Right atrium auricular region (tissue), 2 donors: ENCODE measurements at regions not wholly inside any gene's neighbourhood (a gene's known extent, or its start where the extent isn't known, plus 50 kb on each side); places are given as distances from the start of the nearest gene placed in this dataset.
"Not testable (repeated sequence)": the region's sequence is repeated elsewhere in the genome, so short reads cannot be mapped to it uniquely, and the experiment has no call there.

Experiments used
- DNase-seq: peaks from one replicate; pipeline ENCODE4 v3.0.0-alpha.2; 2019; ENCODE audit warnings: low spot score
- H3K27ac ChIP-seq, 2 donors: fragments of 200-600 bp; sonication (generic); 1 replicate in 1 of 2; 2 replicates in 1 of 2; pipeline ENCODE4 v1.5.1; 2016 to 2019
- H3K27me3 ChIP-seq, 2 donors: fragments of 200-600 bp; sonication (generic); one replicate each; pipeline versions ENCODE4 v1.5.1 to v1.6.0; 2017 to 2019
- H3K36me3 ChIP-seq: fragments of 200-600 bp; sonication (generic); one replicate; pipeline ENCODE4 v1.5.1; 2016
- H3K4me1 ChIP-seq, 2 donors: fragments of 200-600 bp; sonication (generic); one replicate each; pipeline versions ENCODE4 v1.5.1 to v1.6.0; 2017 to 2019
- H3K4me3 ChIP-seq, 2 donors: fragments of 200-600 bp; sonication (generic); 1 replicate in 1 of 2; 2 replicates in 1 of 2; pipeline ENCODE4 v1.5.1; 2017 to 2019; ENCODE audit warnings: mild to moderate bottlenecking in 1 of 2, moderate library complexity in 1 of 2
- H3K9me3 ChIP-seq, 2 donors: fragments of 200-600 bp; sonication (generic); one replicate each; pipeline ENCODE4 v1.5.1; 2019
- CTCF ChIP-seq, 2 donors: fragments of 200-600 bp; sonication (generic); IDR thresholded peaks; one replicate each; pipeline ENCODE4 v1.5.1; 2019; ENCODE audit warnings: antibody characterized with exemption in 2 of 2

GRCh38 chr1:215018555-215018954 is 64.0 kb upstream of the KCNK2 start:
- no peak for DNase-seq
- TF ChIP-seq CTCF (IDR thresholded peaks at IDR 0.05), result no peak
- Histone ChIP-seq H3K36me3 (no peaks in the 10 kb centered on the region), H3K4me1 (no peaks in the 10 kb centered on the region), H3K27ac (no peak overlapping the region), H3K9me3 (no peaks in the 10 kb centered on the region), H3K4me3 (no peak overlapping the region), H3K27me3 (no peaks in the 10 kb centered on the region)

GRCh38 chr1:215022204-215022603 is 60.3 kb upstream of the KCNK2 start:
- no peaks in the 10 kb centered on the region for H3K4me1 ChIP-seq
- H3K27me3 ChIP-seq, result no peaks in the 10 kb centered on the region
- H3K27ac ChIP-seq, result no peak overlapping the region
- no peak overlapping the region for H3K4me3 ChIP-seq
- no peaks in the 10 kb centered on the region for H3K9me3 ChIP-seq
- H3K36me3 ChIP-seq, result no peaks in the 10 kb centered on the region
- DNase-seq, result no peak
- no peak for TF ChIP-seq CTCF (IDR thresholded peaks at IDR 0.05)

DNA sequence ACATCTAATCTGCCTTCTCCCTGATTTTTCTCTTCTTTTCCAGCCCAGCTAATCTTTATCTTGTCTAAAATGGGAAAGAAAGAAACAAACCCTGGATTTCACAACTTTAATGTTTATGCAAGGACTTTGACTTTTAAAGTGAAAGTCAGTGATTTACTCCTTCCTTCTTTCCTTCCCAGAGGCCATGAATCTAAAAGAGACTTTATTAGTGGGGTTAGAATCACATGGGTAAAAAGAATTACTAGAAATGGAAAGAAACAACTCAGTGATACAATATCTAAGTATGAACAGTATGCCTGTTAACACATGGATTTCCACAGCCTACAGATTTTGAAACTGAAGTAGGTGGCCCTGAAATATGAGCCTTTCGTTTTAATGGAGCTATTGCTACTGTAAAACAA is 59.8 kb upstream of the KCNK2 start:
- H3K9me3 ChIP-seq, result no peaks in the 10 kb centered on the region
- no peaks in the 10 kb centered on the region for H3K4me1 ChIP-seq
- TF ChIP-seq CTCF (IDR thresholded peaks at IDR 0.05), result no peak
- DNase-seq, result no peak
- H3K27ac ChIP-seq, result no peak overlapping the region
- H3K27me3 ChIP-seq, result no peaks in the 10 kb centered on the region
- H3K36me3 ChIP-seq, result no peaks in the 10 kb centered on the region
- no peak overlapping the region for H3K4me3 ChIP-seq

DNA sequence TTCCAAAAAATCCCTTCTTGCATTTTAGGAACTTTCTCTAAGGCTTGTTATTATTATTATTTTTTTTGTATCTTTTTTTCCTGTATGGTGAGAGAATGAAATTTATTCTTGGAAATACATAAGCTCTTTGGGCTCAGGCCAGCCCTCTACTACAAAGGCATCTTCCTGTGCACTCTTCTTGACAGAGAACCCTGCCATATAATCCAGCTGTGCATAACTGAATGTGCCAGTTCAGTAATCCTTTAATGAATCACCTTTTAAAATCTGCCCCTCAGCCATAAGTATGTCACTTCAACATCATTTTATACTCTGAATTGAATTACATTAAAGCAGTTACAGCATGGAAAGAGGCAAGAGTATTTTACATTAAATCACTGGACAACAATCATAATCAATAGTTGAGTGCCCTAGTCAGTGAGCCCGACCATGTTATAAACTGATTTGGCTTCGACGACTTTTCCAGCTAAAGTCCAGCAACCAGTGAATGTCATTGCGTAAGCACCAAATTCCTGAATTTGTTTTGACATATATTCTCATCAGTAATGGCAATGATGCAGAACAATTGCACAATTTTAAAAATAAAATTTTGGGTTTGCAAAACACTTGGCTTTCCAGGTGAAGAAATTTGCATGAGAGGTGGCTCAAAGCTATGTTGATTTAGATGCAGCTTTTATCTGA is 59.2 kb upstream of the KCNK2 start:
- no peak overlapping the region for H3K27ac ChIP-seq
- no peak for TF ChIP-seq CTCF (IDR thresholded peaks at IDR 0.05)

GRCh38 chr1:215028954-215029353 is 53.6 kb upstream of the KCNK2 start:
- Histone ChIP-seq H3K27ac (no peak overlapping the region), H3K4me1 (no peaks in the 10 kb centered on the region), H3K4me3 (no peak overlapping the region), H3K36me3 (no peaks in the 10 kb centered on the region), H3K9me3 (no peaks in the 10 kb centered on the region), H3K27me3 (no peaks in the 10 kb centered on the region)
- DNase-seq, result no peak
- TF ChIP-seq CTCF (IDR thresholded peaks at IDR 0.05), result no peak

More for the DNA sequence above, 59.2 kb upstream of the KCNK2 start:
- no peaks in the 10 kb centered on the region for H3K9me3 ChIP-seq
- no peaks in the 10 kb centered on the region for H3K27me3 ChIP-seq
- DNase-seq, result no peak
- no peaks in the 10 kb centered on the region for H3K36me3 ChIP-seq
- no peaks in the 10 kb centered on the region for H3K4me1 ChIP-seq
- no peak overlapping the region for H3K4me3 ChIP-seq

DNA sequence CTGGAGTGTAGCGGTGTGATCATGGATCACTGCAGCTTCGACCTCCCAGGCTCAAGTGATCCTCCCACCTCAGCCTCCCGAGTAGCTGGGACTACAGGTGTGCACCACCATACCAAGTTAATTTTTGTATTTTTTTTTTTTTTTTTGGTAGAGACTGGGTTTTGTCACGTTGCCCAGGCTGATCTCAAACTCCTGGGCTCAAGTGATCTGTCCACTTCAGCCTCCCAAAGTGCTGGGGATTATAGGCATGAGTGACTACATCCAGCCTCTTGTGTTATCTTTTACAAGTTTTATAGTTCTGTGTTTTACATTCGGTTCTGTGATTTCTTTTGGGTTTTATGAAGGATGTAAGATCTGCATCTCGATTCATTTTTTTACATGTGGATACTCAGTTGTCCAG is 52.0 kb upstream of the KCNK2 start:
- not testable (repeated sequence) for H3K4me1 ChIP-seq, H3K9me3 ChIP-seq, H3K4me3 ChIP-seq

More for the DNA sequence above, 52.0 kb upstream of the KCNK2 start:
- H3K27me3 ChIP-seq, DNase-seq, H3K36me3 ChIP-seq, H3K27ac ChIP-seq: not testable (repeated sequence)
